Fibroblast of skin of abdomen (primary cell): ENCODE measurements at regions not wholly inside any gene's neighbourhood (a gene's known extent, or its start where the extent isn't known, plus 50 kb on each side); places are given as distances from the start of the nearest gene placed in this dataset.
A peak's percentile ranks its signal among the peaks of the same experiment; 100 is the strongest.

Experiments used
- DNase-seq: peaks from one replicate; pipeline ENCODE4 v3.0.0-alpha.2; 2013

- peak; percentile 58 for DNase-seq
These were observed 235.1 kb upstream of the CXCL12 start for GRCh38 chr10:44619975-44620374.

- peak; percentile 56 for DNase-seq
These were observed 242.9 kb upstream of the CXCL12 start for GRCh38 chr10:44627591-44628354.

- peak; percentile 86 for DNase-seq
These were observed 244.0 kb upstream of the CXCL12 start for GRCh38 chr10:44628921-44629320.

GRCh38 chr10:44635176-44635575 lies 250.3 kb upstream of the CXCL12 start:
- DNase-seq = peak; percentile 43

- DNase-seq = no peak
These were observed 251.7 kb upstream of the CXCL12 start for GRCh38 chr10:44636625-44637024.

GRCh38 chr10:44640429-44640828 lies 255.5 kb upstream of the CXCL12 start:
- no peak for DNase-seq

GRCh38 chr10:44647473-44647872 lies 262.6 kb upstream of the CXCL12 start:
- DNase-seq = no peak

GRCh38 chr10:44647877-44648542 lies 263.1 kb upstream of the CXCL12 start:
- peak; percentile 90 for DNase-seq

- DNase-seq = no peak
These were observed 260.2 kb upstream of the TMEM72 start for GRCh38 chr10:44650691-44651661.

GRCh38 chr10:44651834-44652233 lies 259.3 kb upstream of the TMEM72 start:
- DNase-seq = peak; percentile 38

GRCh38 chr10:44659320-44659719 lies 251.8 kb upstream of the TMEM72 start:
- DNase-seq = no peak

GRCh38 chr10:44660271-44660670 lies 250.9 kb upstream of the TMEM72 start:
- DNase-seq = peak; percentile 26

- peak; percentile 71 for DNase-seq
These were observed 249.1 kb upstream of the TMEM72 start for GRCh38 chr10:44662051-44662450.

- no peak for DNase-seq
These were observed 242.8 kb upstream of the TMEM72 start for GRCh38 chr10:44668336-44668735.

GRCh38 chr10:44671319-44671718 lies 239.8 kb upstream of the TMEM72 start:
- DNase-seq = no peak

- DNase-seq = no peak
These were observed 237.7 kb upstream of the TMEM72 start for GRCh38 chr10:44673245-44673983.

- DNase-seq = peak; percentile 23
These were observed 236.4 kb upstream of the TMEM72 start for GRCh38 chr10:44674536-44675386.

GRCh38 chr10:44675387-44675874 lies 235.7 kb upstream of the TMEM72 start:
- no peak for DNase-seq

- DNase-seq = no peak
These were observed 230.4 kb upstream of the TMEM72 start for GRCh38 chr10:44680764-44681163.

- DNase-seq = no peak
These were observed 228.6 kb upstream of the TMEM72 start for GRCh38 chr10:44682507-44682906.

GRCh38 chr10:44684661-44685060 lies 226.5 kb upstream of the TMEM72 start:
- no peak for DNase-seq
